GM19324 (cell line): ENCODE measurements at regions not wholly inside any gene's neighbourhood (a gene's known extent, or its start where the extent isn't known, plus 50 kb on each side); places are given as distances from the start of the nearest gene placed in this dataset.
"Not testable (repeated sequence)": the region's sequence is repeated elsewhere in the genome, so short reads cannot be mapped to it uniquely, and the experiment has no call there.

Source experiments
- ATAC-seq: cut with Tn5 transposase; IDR thresholded peaks from one replicate; pipeline ENCODE4 v1.9.1; 2021; ENCODE audit warnings: mild to moderate bottlenecking, moderate library complexity; ENCODE audit not compliant: unreplicated experiment, low FRiP score

DNA sequence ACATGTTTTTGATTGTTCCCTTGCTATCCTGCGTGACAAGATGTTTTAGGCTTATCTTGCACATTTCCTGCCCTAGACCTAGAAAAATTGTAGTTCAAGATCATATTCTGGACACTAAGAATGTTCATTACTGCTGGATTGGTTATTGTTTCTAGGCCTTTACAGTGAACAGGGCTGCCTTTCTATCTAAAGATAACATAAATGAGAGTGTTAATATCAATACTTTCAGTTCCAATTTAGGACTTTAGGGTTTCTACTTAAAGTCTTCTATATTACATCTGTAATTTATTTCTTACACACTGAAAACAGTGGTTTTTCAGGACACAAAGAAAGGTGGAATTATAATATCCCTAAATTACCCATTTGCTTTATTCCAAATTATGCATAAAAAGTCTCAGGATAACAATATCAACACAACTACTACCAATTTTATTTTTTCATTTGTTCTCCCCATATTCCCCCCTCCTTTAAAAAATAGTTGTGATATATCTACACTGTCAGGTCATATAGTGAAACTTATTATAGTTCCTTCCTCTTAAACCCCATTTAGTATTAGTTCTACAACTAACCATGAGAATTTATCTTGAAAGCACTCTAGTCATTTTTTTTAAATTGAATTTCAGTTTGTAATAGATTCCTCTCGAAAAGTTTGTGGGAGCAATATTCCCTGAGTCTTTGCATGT, 293.9 kb upstream of the RIOK2 start:
- no peak for ATAC-seq

DNA sequence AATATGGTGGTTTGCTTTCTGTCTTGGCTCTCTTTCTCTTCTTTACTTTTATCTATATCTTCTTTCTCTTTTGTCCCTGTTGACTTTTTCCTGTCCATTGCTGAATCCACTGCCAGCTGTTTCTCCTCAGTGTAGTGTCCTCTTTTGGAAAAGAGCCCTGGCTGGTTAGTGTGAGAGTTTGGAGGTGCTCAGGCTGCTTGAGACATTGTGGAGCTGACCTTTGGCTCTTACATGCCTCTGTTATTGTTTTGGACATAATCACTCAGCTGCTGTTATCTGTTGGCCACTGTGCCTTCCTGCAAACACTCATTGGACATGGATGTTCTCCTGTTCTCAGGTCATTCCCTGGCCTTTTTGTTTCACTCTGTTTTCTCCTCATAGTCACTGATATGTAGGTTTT, 295.4 kb upstream of the RIOK2 start:
- no peak for ATAC-seq

GRCh38 chr5:97480313-97480712, 297.3 kb upstream of the RIOK2 start:
- peak; percentile 52 for ATAC-seq

DNA sequence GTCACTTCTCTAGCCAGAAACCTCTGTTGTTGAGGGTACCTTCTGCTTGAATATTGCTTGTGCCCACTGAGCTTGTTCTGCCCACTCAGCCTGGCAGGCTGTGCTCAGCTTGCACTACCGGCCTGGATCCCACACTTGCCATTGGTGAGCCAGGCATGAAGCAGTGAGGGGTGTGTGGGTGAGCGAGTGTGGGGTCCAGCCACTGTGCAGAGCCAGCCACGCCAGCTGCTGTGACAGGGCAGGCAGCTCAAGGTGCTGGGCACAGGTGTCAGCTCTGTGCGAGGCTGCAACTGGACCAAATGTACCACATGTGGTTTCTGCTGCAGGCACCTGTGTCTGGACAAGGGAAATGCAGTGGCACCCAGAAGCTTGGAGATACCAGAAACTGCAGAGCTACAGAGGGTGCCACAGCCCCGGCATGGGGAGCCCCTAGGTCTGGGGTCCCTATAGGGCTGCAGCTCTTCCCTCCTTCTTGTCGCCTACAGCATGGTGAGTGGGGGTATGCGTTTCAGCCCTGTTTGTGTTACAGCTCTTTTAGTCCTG, 305.1 kb upstream of the RIOK2 start:
- no peak for ATAC-seq

- no peak for ATAC-seq
These were observed 306.2 kb upstream of the RIOK2 start for GRCh38 chr5:97489010-97489840.

- no peak for ATAC-seq
These were observed 311.4 kb upstream of the RIOK2 start for GRCh38 chr5:97494465-97494864.

GRCh38 chr5:97495301-97495700, 312.3 kb upstream of the RIOK2 start:
- no peak for ATAC-seq

GRCh38 chr5:97496037-97496436, 313.0 kb upstream of the RIOK2 start:
- no peak for ATAC-seq

DNA sequence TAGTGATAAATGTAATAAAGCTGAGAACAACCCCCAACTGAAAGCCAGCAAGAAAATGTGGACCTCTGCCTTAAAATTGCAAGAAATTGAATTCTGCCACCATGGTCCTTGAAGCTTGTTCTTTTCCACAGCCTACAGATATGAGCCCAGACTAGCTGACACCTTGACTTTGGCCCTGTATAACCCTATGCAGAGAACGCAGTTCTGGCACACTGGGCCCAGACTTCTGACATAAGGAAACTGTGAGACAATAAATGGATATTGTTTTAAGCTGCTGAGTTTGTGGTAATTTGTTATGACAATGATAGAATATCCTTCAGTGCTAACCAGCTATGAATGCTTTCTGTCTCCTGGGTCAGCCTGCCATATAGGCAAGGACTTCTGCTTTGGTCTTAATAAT, 315.6 kb upstream of the RIOK2 start:
- no peak for ATAC-seq

DNA sequence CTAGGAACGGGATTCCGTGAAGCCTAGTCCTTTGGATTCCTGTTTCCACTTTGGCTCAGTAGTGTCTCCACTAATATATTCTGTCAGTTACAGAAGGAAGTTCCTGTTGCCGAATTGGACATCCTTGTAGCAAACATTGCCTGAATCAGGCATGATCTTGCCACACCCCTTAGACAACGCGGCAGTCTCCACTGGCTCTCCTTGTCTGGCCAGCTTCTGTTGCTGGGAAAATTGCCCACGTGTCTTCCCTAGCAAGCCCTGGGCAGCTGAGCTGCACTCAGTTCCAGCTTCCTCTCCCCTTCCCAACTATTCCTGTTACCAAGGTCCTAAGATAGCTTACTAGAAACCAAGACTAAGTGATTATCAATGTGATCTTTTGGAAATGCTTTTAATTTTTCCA, 316.6 kb upstream of the RIOK2 start:
- no peak for ATAC-seq

GRCh38 chr5:97501286-97501964, 318.4 kb upstream of the RIOK2 start:
- ATAC-seq, result no peak

- ATAC-seq, result no peak
These were observed 318.9 kb upstream of the RIOK2 start for GRCh38 chr5:97501965-97502305.

GRCh38 chr5:97508864-97509263, 325.8 kb upstream of the RIOK2 start:
- no peak for ATAC-seq

GRCh38 chr5:97519565-97519964, 336.5 kb upstream of the RIOK2 start:
- ATAC-seq, result not testable (repeated sequence)

DNA sequence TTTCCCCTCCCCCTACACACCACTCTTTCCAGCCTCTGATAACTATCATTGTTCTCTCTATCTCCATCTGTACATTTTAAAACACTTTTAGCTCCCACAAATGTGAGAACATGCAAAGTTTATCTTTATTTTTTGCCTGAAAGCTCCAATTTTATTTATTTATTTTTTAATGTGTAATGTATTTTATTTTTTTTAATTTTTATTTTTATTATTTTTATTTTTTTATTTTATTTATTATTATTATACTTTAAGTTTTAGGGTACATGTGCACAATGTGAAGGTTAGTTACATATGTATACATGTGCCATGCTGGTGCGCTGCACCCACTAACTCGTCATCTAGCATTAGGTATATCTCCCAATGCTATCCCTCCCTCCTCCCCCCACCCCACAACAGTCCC, 340.3 kb upstream of the RIOK2 start:
- ATAC-seq, result not testable (repeated sequence)

- ATAC-seq, result no peak
These were observed 342.7 kb upstream of the RIOK2 start for GRCh38 chr5:97525780-97526179.

DNA sequence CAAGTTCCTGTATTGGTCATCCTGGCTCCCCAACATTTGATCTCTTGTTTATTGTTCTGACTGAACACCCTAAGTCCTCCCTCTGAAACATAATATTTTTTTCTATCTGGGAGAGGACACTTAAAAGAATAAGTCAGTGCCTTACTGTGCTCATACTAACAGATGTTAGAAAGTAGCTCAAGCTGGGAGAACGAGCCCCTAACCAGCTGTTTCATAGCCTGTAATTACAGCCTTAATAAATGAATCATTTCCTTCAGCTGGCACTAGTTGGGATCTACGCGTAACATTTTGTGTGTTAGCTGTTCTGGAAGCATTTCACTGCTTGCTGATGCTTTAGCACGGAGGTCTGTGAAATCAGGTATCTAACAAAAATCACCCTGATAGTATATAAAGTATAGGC, 345.9 kb upstream of the RIOK2 start:
- no peak for ATAC-seq

DNA sequence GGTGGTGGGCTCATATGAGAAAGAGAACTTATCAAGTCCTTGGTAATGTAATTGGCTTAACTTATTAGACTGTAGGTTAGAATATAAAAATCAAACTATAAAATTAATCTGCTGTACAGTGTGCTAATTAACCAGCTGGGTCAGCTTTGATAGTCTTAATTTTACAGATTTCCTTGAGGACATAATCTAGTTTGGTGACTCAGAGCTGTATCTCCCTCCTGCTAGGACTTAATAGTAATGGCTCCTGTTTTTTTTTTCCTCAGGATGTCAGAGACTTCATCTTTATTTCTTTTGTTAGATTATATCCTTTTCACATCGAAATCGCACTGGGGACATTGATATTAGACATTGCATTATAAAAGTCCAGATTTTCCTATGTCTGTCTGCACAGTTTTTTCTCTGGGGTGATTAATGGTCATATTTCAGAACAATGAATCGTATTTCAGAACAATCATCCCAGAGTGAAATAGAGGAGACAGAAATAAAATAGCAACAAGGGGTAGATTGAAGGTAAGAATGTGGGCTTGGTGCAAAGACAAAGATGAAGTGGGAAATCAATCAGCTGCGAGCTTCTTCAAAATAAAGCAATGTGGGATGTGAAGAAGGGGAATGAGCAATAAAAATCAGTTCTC, 346.4 kb upstream of the RIOK2 start:
- ATAC-seq, result no peak

- ATAC-seq, result peak; percentile 71
These were observed 348.5 kb upstream of the RIOK2 start for GRCh38 chr5:97531549-97531948.

GRCh38 chr5:97534166-97534565, 351.1 kb upstream of the RIOK2 start:
- ATAC-seq, result peak; percentile 61

DNA sequence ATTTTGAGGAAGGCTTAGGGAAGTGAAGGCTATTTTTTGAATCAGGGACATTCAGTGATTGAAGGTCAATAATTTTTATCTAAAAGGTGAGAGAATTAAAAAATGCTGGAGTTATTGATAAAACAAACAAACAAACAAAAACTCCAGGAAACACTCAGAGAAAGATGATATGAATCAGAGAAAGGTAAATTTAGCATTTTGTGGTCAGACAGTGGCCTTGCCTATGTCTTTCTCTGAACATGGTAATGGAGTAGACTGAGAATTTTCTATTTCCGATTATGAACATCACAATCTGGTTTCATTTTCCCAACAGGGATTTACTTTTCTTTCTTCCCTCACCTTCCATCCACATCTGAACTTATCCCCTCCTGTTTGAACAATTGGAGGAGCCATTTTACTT, 353.6 kb upstream of the RIOK2 start:
- ATAC-seq, result no peak
